GM12874 (cell line): ENCODE measurements at regions not wholly inside any gene's neighbourhood (a gene's known extent, or its start where the extent isn't known, plus 50 kb on each side); places are given as distances from the start of the nearest gene placed in this dataset.

ENCODE experiments used
- CTCF ChIP-seq: IDR thresholded peaks from 2 replicates; pipeline ENCODE4 v1.5.1; 2011; ENCODE audit warnings: low read depth, mild to moderate bottlenecking, control low read depth, low read length, moderate library complexity; ENCODE audit not compliant: insufficient read depth

GRCh38 chr2:12807907-12808810, 91.4 kb downstream of the TRIB2 start:
- TF ChIP-seq CTCF = no peak

- no peak for TF ChIP-seq CTCF
Observed at GRCh38 chr2:12809526-12809925, 92.8 kb downstream of the TRIB2 start.

- no peak for TF ChIP-seq CTCF
Observed at GRCh38 chr2:12811916-12812315, 95.2 kb downstream of the TRIB2 start.

GRCh38 chr2:12813166-12813565, 96.4 kb downstream of the TRIB2 start:
- TF ChIP-seq CTCF = no peak

GRCh38 chr2:12816379-12817306, 99.9 kb downstream of the TRIB2 start:
- TF ChIP-seq CTCF = no peak

- TF ChIP-seq CTCF = no peak
Observed at GRCh38 chr2:12817870-12818269, 101.1 kb downstream of the TRIB2 start.

GRCh38 chr2:12818416-12819102, 101.8 kb downstream of the TRIB2 start:
- no peak for TF ChIP-seq CTCF
